PC-3 (cell line): ENCODE measurements at regions not wholly inside any gene's neighbourhood (a gene's known extent, or its start where the extent isn't known, plus 50 kb on each side); places are given as distances from the start of the nearest gene placed in this dataset.

Experiments
- ATAC-seq: fragments of 200-7000 bp; cut with Tn5 transposase; 2 replicates; pipeline ENCODE4 v1.9.1; 2020; ENCODE audit warnings: mild to moderate bottlenecking, moderate library complexity
- BruUV-seq: library from RNA; stranded (reverse); fragments of 400-500 nt; replicated peaks from 2 replicates; lab custom pipeline; 2021; lab: Mats Ljungman, UMichigan
- CTCF ChIA-PET: fragments of 300-600 bp; sonication (Branson Sonifier 250); formaldehyde crosslinking; loops from one replicate; lab custom pipeline; 2022; ENCODE audit warnings: antibody characterized with exemption; lab: Charles Lee
- POLR2A ChIA-PET: fragments of 300-600 bp; sonication (Branson Sonifier 250); formaldehyde crosslinking; loops from one replicate; lab custom pipeline; 2022; ENCODE audit warnings: antibody characterized with exemption; ENCODE audit not compliant: unreplicated experiment; lab: Charles Lee
- DNase-seq: peaks from one replicate; pipeline ENCODE4 v3.0.0-alpha.2; 2015
- H2AFZ ChIP-seq: fragments of 300-600 bp; sonication (generic); 2 replicates; pipeline ENCODE4 v1.6.0; 2016; ENCODE audit warnings: antibody characterized with exemption, low read length
- H3F3A ChIP-seq: fragments of 300-600 bp; sonication (generic); one replicate; pipeline ENCODE4 v1.6.0; 2017; ENCODE audit warnings: antibody characterized with exemption, low read length, control low read depth, mild to moderate bottlenecking; ENCODE audit not compliant: unreplicated experiment
- H3K27ac ChIP-seq: fragments of 300-600 bp; sonication (generic); 2 replicates; pipeline ENCODE4 v1.5.1; 2016; ENCODE audit warnings: mild to moderate bottlenecking, low read length
- H3K27me3 ChIP-seq: fragments of 300-600 bp; sonication (generic); 2 replicates; pipeline ENCODE4 v1.6.1; 2016; ENCODE audit warnings: low read length, mixed read lengths
- H3K36me3 ChIP-seq: fragments of 300-600 bp; sonication (generic); 2 replicates; pipeline ENCODE4 v1.6.1; 2016; ENCODE audit warnings: low read depth, mixed run types, low read length, mixed read lengths
- H3K4me1 ChIP-seq: fragments of 300-600 bp; sonication (generic); 2 replicates; pipeline ENCODE4 v1.5.1; 2016; ENCODE audit warnings: low read length; ENCODE audit not compliant: insufficient read depth
- H3K4me2 ChIP-seq: fragments of 300-600 bp; sonication (generic); 2 replicates; pipeline ENCODE4 v1.6.0; 2016; ENCODE audit warnings: low read length
- H3K4me3 ChIP-seq: fragments of 300-600 bp; sonication (generic); 2 replicates; pipeline ENCODE4 v1.5.1; 2016; ENCODE audit warnings: mild to moderate bottlenecking, low read length, mixed read lengths
- H3K79me2 ChIP-seq: fragments of 300-600 bp; sonication (generic); 2 replicates; pipeline ENCODE4 v1.6.1; 2017; ENCODE audit warnings: low read length, mixed read lengths
- H3K9ac ChIP-seq: fragments of 300-600 bp; sonication (generic); 2 replicates; pipeline ENCODE4 v1.6.0; 2016; ENCODE audit warnings: mild to moderate bottlenecking, low read length
- H3K9me2 ChIP-seq: fragments of 300-600 bp; sonication (generic); replicated peaks from 2 replicates; pipeline ENCODE4 v1.6.1; 2016; ENCODE audit warnings: mixed run types, low read length, mixed read lengths
- H3K9me3 ChIP-seq: fragments of 300-600 bp; sonication (generic); 2 replicates; pipeline ENCODE4 v1.6.1; 2016; ENCODE audit warnings: low read length, mixed read lengths
- H4K20me1 ChIP-seq: fragments of 300-600 bp; sonication (generic); 2 replicates; pipeline ENCODE4 v1.6.1; 2016; ENCODE audit warnings: low read length, mixed read lengths
- CTCF ChIP-seq: fragments of 300-600 bp; sonication (generic); conservative IDR thresholded peaks from 2 replicates; pipeline ENCODE4 v1.5.1; 2017; ENCODE audit warnings: antibody characterized with exemption, low read depth, mild to moderate bottlenecking, low read length
- EZH2 ChIP-seq: fragments of 300-600 bp; sonication (generic); IDR thresholded peaks from one replicate; pipeline ENCODE4 v1.6.1; 2017; ENCODE audit warnings: antibody characterized with exemption, mild to moderate bottlenecking, low read length; ENCODE audit not compliant: unreplicated experiment
- EZH2phosphoT487 ChIP-seq: fragments of 300-600 bp; sonication (generic); IDR thresholded peaks from 2 replicates; pipeline ENCODE4 v1.6.1; 2018; ENCODE audit warnings: mild to moderate bottlenecking, antibody characterized with exemption, low read length, borderline replicate concordance
- intact Hi-C: fragments of 100-400 bp; cut with micrococcal nuclease; formaldehyde crosslinking; loops from 2 replicates; pipeline ENCODE4 v1.9.0; 2023

GRCh38 chr6:100235631-100236030 is 229.1 kb downstream of the SIM1 start:
- Histone ChIP-seq H3K9ac (no peak overlapping the region), H3K4me1 (peaks cover 37% of the 10 kb centered on the region), H4K20me1 (no peaks in the 10 kb centered on the region), H3K9me3 (no peaks in the 10 kb centered on the region), H3K36me3 (no peaks in the 10 kb centered on the region), H3K4me2 (no peak overlapping the region), H3F3A (no peaks in the 10 kb centered on the region), H3K27ac (no peak overlapping the region), H3K27me3 (no peaks in the 10 kb centered on the region), H3K4me3 (no peak overlapping the region), H3K79me2 (no peaks in the 10 kb centered on the region), H2AFZ (no peak overlapping the region), H3K9me2 (no peaks in the 10 kb centered on the region)
- BruUV-seq: no TSS peak
- ChIA-PET POLR2A (no interaction called here), CTCF (no interaction called here)
- DNase-seq (no peak), ATAC-seq (no peak)
- TF ChIP-seq EZH2phosphoT487 (no peak), CTCF (no peak), EZH2 (no peak)
- intact Hi-C loops: loop anchor here (10.0 kb wide), 1 partner anchor 239 kb away; no protein-coding TSS in a partner anchor

- intact Hi-C loops: loop anchor here (5.0 to 10.0 kb wide), 2 partner anchors 117 to 240 kb away; no protein-coding TSS in a partner anchor
- no peaks in the 10 kb centered on the region for H3K9me3 ChIP-seq
Observed at GRCh38 chr6:100234625-100235024, 230.1 kb downstream of the SIM1 start.

More at GRCh38 chr6:100234625-100235024, 230.1 kb downstream of the SIM1 start:
- ATAC-seq: no peak
- Histone ChIP-seq H4K20me1 (no peaks in the 10 kb centered on the region), H3K27me3 (no peaks in the 10 kb centered on the region), H3K4me2 (no peak overlapping the region), H3K4me1 (peaks cover 38% of the 10 kb centered on the region), H3K79me2 (no peaks in the 10 kb centered on the region), H3K4me3 (no peak overlapping the region), H3K27ac (no peak overlapping the region), H2AFZ (no peak overlapping the region), H3F3A (no peaks in the 10 kb centered on the region), H3K9ac (no peak overlapping the region), H3K36me3 (no peaks in the 10 kb centered on the region), H3K9me2 (no peaks in the 10 kb centered on the region)
- no peak for TF ChIP-seq EZH2phosphoT487
- no peak for TF ChIP-seq CTCF
- no peak for TF ChIP-seq EZH2
- DNase-seq: no peak
- BruUV-seq: no TSS peak
- POLR2A ChIA-PET: no interaction called here
- CTCF ChIA-PET: no interaction called here
